HCT116 (cell line): ENCODE measurements at regions not wholly inside any gene's neighbourhood (a gene's known extent, or its start where the extent isn't known, plus 50 kb on each side); places are given as distances from the start of the nearest gene placed in this dataset.

Source experiments
- ATAC-seq: fragments of 200-7000 bp; cut with Tn5 transposase; 2 replicates; pipeline ENCODE4 v1.9.1; 2020; ENCODE audit warnings: mild to moderate bottlenecking, moderate library complexity
- BruUV-seq: library from RNA; stranded (reverse); fragments of 400-500 nt; replicated peaks from 2 replicates; lab custom pipeline; 2021; lab: Mats Ljungman, UMichigan
- CTCF ChIA-PET: fragments of 300-600 bp; sonication (Branson Sonifier 250); formaldehyde crosslinking; loops from one replicate; lab custom pipeline; 2021; ENCODE audit warnings: antibody characterized with exemption; lab: Charles Lee
- POLR2A ChIA-PET: fragments of 300-600, 350-600 bp; sonication (Branson Sonifier 250); formaldehyde crosslinking; loops from one replicate; lab custom pipeline; 2021; ENCODE audit warnings: antibody characterized with exemption; lab: Charles Lee
- RAD21 ChIA-PET, 2 experiments: fragments of 300-600 bp; sonication (Branson Sonifier 250); formaldehyde crosslinking; loops; one replicate each; lab custom pipeline; 2023; ENCODE audit warnings: low total read pairs in 2 of 2; ENCODE audit not compliant: uncharacterized antibody in 2 of 2, unreplicated experiment in 2 of 2, low non-redundant PET in 1 of 2; lab: Charles Lee
- DNase-seq: peaks from one replicate; pipeline ENCODE4 v3.0.0-alpha.2; 2010; ENCODE audit warnings: low read depth, low spot score
- H2AFZ ChIP-seq: fragments of 200-600 bp; shearing (Covaris generic), sonication (generic); 2 replicates; pipeline ENCODE4 v1.6.1; 2017; ENCODE audit warnings: low read depth, mixed run types, mixed read lengths, antibody characterized with exemption, low read length; ENCODE audit not compliant: poor library complexity, severe bottlenecking
- H3K27ac ChIP-seq: 2 replicates; pipeline ENCODE4 v1.5.1; 2012; ENCODE audit warnings: low read depth, low read length
- H3K27me3 ChIP-seq: fragments of 200-600 bp; sonication (generic); 2 replicates; pipeline ENCODE4 v1.6.1; 2016; ENCODE audit warnings: mixed run types, low read length, mixed read lengths; ENCODE audit not compliant: insufficient read depth
- H3K36me3 ChIP-seq, 2 experiments: fragments of 200-500 bp in 1 of 2; fragments of 200-600 bp in 1 of 2; sonication (Bioruptor generic) in 1 of 2; sonication (generic) in 1 of 2; 2 replicates each; pipeline versions ENCODE4 v1.5.1 to v1.6.1; 2014 to 2016; ENCODE audit warnings: low read length in 2 of 2, inconsistent platforms in 1 of 2, mixed read lengths in 1 of 2, mixed run types in 1 of 2; ENCODE audit not compliant: insufficient read depth in 2 of 2, control insufficient read depth in 1 of 2
- H3K4me1 ChIP-seq, 2 experiments: fragments of 200-600 bp in 1 of 2; sonication (generic) in 1 of 2; 2 replicates each; pipeline versions ENCODE4 v1.5.1 to v1.6.1; 2012 to 2017; ENCODE audit warnings: low read length in 2 of 2, inconsistent platforms in 1 of 2, mild to moderate bottlenecking in 1 of 2, mixed read lengths in 1 of 2, mixed run types in 1 of 2, moderate library complexity in 1 of 2; ENCODE audit not compliant: insufficient read depth in 2 of 2, control insufficient read depth in 1 of 2
- H3K4me2 ChIP-seq: fragments of 200-600 bp; sonication (generic); 2 replicates; pipeline ENCODE4 v1.6.1; 2017; ENCODE audit warnings: mixed run types, low read length, mixed read lengths
- H3K4me3 ChIP-seq, 2 experiments: fragments of 200-600 bp in 1 of 2; sonication (generic) in 1 of 2; replicated peaks in 1 of 2; 2 replicates each; pipeline ENCODE4 v1.5.1; 2011 to 2016; ENCODE audit warnings: low read length in 2 of 2, control low read depth in 1 of 2, low read depth in 1 of 2, mild to moderate bottlenecking in 1 of 2, mixed read lengths in 1 of 2, mixed run types in 1 of 2
- H3K79me2 ChIP-seq: fragments of 200-600 bp; sonication (generic); 2 replicates; pipeline ENCODE4 v1.6.1; 2017; ENCODE audit warnings: mild to moderate bottlenecking, mixed run types, low read length, moderate library complexity, mixed read lengths; ENCODE audit not compliant: insufficient read depth
- H3K9ac ChIP-seq: fragments of 200-600 bp; sonication (generic); 2 replicates; pipeline ENCODE4 v1.6.1; 2016; ENCODE audit warnings: low read length, mixed read lengths
- H3K9me2 ChIP-seq: fragments of 200-600 bp; sonication (generic), shearing (Covaris generic); 2 replicates; pipeline ENCODE4 v1.6.1; 2017; ENCODE audit warnings: mixed run types, mild to moderate bottlenecking, moderate library complexity; ENCODE audit not compliant: insufficient read depth
- H3K9me3 ChIP-seq, 2 experiments: fragments of 200-500 bp in 1 of 2; fragments of 200-600 bp in 1 of 2; sonication (Bioruptor generic) in 1 of 2; sonication (generic) in 1 of 2; 2 replicates each; pipeline ENCODE4 v1.6.1; 2014 to 2017; ENCODE audit warnings: low read length in 2 of 2, mixed read lengths in 2 of 2, inconsistent platforms in 1 of 2, low read depth in 1 of 2, mild to moderate bottlenecking in 1 of 2, mixed run types in 1 of 2, moderate library complexity in 1 of 2; ENCODE audit not compliant: control insufficient read depth in 1 of 2, insufficient read depth in 1 of 2
- H4K20me1 ChIP-seq: fragments of 200-600 bp; sonication (generic), shearing (Covaris generic); 2 replicates; pipeline ENCODE4 v1.6.1; 2017; ENCODE audit warnings: mixed run types, mild to moderate bottlenecking, moderate library complexity; ENCODE audit not compliant: insufficient read depth
- ATF3 ChIP-seq: IDR thresholded peaks from 2 replicates; pipeline ENCODE4 v1.6.1; 2012
- CBX3 ChIP-seq: IDR thresholded peaks from 2 replicates; pipeline ENCODE4 v1.6.1; 2012; ENCODE audit warnings: low read depth
- ELF1 ChIP-seq: IDR thresholded peaks from 2 replicates; pipeline ENCODE4 v1.6.1; 2012; ENCODE audit warnings: low read depth, borderline replicate concordance
- EZH2 ChIP-seq: fragments of 200-600 bp; sonication (generic); IDR thresholded peaks from 2 replicates; pipeline ENCODE4 v1.6.1; 2017; ENCODE audit warnings: antibody characterized with exemption, mixed run types
- FOSL1 ChIP-seq: IDR thresholded peaks from 2 replicates; pipeline ENCODE4 v1.6.1; 2012; ENCODE audit warnings: low read depth
- POLR2AphosphoS5 ChIP-seq: IDR thresholded peaks from 2 replicates; pipeline ENCODE4 v1.6.1; 2011; ENCODE audit warnings: mild to moderate bottlenecking, low read depth, low read length, moderate library complexity
- SP1 ChIP-seq: IDR thresholded peaks from 2 replicates; pipeline ENCODE4 v1.6.1; 2012; ENCODE audit warnings: low read depth
- SRF ChIP-seq: IDR thresholded peaks from 2 replicates; pipeline ENCODE4 v1.6.1; 2012; ENCODE audit warnings: low read depth
- YY1 ChIP-seq: IDR thresholded peaks from 2 replicates; pipeline ENCODE4 v1.6.1; 2011; ENCODE audit warnings: low read length, low read depth, moderate library complexity, mild to moderate bottlenecking; ENCODE audit not compliant: insufficient replicate concordance; ENCODE audit errors: extremely low read depth
- ZBTB33 ChIP-seq: IDR thresholded peaks from 2 replicates; pipeline ENCODE4 v1.6.1; 2011; ENCODE audit warnings: mild to moderate bottlenecking, low read length, moderate library complexity; ENCODE audit not compliant: insufficient replicate concordance; ENCODE audit errors: extremely low read depth
- ZFX ChIP-seq: fragments of 450-650 bp; IDR thresholded peaks from 2 replicates; pipeline ENCODE4 v1.6.1; 2017
- ZNF274 ChIP-seq: fragments of 200-500 bp; sonication (Bioruptor generic); IDR thresholded peaks from 2 replicates; pipeline ENCODE4 v1.6.1; 2014; ENCODE audit warnings: mild to moderate bottlenecking, low read depth, low read length, inconsistent platforms
- intact Hi-C: fragments of 100-400 bp; cut with micrococcal nuclease; formaldehyde crosslinking; loops from 2 replicates; pipeline ENCODE4 v1.10.0; 2022

GRCh38 chr20:48223715-48224114 lies 438.4 kb upstream of the SULF2 start (continued):
- TF ChIP-seq ATF3: no peak
- no peak for TF ChIP-seq ELF1
- no peak for TF ChIP-seq CBX3
- TF ChIP-seq SRF: no peak
- no peak for TF ChIP-seq ZFX

- Histone ChIP-seq H3K9me2 (no peaks in the 10 kb centered on the region), H3K9me3 (no peaks in the 10 kb centered on the region), H3K36me3 (no peaks in the 10 kb centered on the region), H3K4me2 (no peak overlapping the region), H3K4me1 (no peaks in the 10 kb centered on the region), H3K27me3 (no peaks in the 10 kb centered on the region), H3K4me3 (no peak overlapping the region), H3K9ac (no peak overlapping the region), H4K20me1 (no peaks in the 10 kb centered on the region), H3K79me2 (no peaks in the 10 kb centered on the region), H3K27ac (no peak overlapping the region), H2AFZ (no peak overlapping the region)
- RAD21 ChIA-PET: no interaction called here
- DNase-seq: no peak
- CTCF ChIA-PET: no interaction called here
- intact Hi-C loops: no loop called here
- ATAC-seq: no peak
- TF ChIP-seq SP1 (no peak), YY1 (no peak), EZH2 (no peak), ZNF274 (no peak), ZBTB33 (no peak), FOSL1 (no peak), CBX3 (no peak), POLR2AphosphoS5 (no peak)
- POLR2A ChIA-PET: no interaction called here
- BruUV-seq: no TSS peak
Measured at GRCh38 chr20:48222595-48223180, 437.4 kb upstream of the SULF2 start.
